NCI-H2107 treated with DMSO at 0.1 percent for 48 hours (cell line): ENCODE measurements at regions not wholly inside any gene's neighbourhood (a gene's known extent, or its start where the extent isn't known, plus 50 kb on each side); places are given as distances from the start of the nearest gene placed in this dataset.
A peak's percentile ranks its signal among the peaks of the same experiment; 100 is the strongest.
"Not testable (repeated sequence)": the region's sequence is repeated elsewhere in the genome, so short reads cannot be mapped to it uniquely, and the experiment has no call there.

Source experiments
- DNase-seq: peaks from one replicate; lab custom pipeline; 2025; ENCODE audit not compliant: unreplicated experiment; lab: John Stamatoyannopoulos, UW

DNA sequence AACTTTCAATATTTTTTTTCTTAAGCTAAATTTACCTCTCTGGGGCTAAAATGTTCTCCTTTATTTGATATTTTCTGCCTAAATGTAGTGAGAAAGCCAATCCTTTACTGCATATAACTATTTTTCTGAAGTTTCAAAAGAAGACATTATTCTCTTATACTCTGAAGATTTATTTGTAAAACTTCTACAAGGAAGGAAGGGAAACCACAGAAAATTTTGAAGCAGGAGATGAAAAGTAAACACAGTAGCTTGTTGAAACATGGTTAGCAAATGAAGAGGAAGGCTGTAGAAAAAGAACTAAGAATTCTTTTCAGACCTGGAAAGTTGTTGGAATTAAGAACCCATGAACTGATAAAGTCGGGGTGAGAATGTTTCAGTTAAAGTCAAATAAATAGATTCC lies 330.3 kb downstream of the HGF start:
- no peak for DNase-seq

DNA sequence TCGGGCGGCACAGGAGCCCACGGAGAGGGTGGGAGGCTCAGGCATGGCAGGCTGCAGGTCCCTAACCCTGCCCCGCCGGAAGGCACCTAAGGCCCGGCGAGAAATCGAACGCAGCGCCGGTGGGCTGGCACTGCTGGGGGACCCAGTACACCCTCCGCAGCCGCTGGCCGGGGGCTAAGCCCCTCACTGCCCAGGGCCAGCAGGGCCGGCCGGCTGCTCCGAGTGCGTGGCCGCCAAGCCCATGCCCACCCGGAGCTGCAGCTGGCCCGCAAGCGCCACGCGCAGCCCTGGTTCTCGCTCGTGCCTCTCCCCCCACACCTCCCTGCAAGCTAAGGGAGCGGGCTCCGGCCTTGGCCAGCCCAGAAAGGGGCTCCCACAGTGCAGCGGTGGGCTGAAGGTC lies 332.7 kb downstream of the HGF start:
- DNase-seq: not testable (repeated sequence)

- no peak for DNase-seq
Observed at GRCh38 chr7:81433692-81434331, 336.0 kb downstream of the HGF start.

DNA sequence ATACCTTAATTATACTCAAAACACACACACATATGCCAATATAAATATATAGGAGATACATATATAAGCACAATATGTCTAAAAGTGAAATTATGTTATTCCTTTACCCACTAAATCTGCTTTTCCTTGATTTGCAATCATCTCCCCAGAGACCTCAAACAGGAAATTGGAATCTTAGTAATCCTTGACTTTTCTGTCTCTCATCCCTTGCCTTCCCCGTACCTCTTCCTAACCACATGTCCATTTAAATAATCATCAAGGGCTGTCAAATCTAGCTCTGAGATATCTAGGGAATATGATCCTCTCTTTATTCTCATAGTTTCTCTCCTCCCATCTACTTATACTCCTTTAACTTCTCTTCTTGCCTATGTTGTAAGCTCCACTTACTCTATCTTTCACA lies 336.6 kb downstream of the HGF start:
- no peak for DNase-seq

DNA sequence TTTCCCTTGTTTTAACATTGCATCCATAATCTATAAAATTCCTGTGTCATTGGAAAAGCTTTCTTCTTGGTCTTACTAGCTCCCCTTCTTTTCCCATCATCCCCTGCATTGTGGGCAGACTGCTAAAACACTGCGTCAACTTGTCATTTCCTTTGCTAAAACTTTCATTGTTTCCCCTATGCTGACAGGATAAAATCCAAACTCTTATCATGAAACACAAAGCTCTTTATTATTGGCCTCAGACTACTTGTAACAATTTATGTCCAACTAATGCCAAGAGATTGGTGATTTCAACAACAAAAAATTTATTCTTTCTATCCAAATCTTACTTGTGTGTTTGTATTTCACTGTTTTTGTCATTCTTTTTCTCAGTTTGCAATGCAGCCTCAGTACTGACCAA lies 339.1 kb downstream of the HGF start:
- no peak for DNase-seq

GRCh38 chr7:81430150-81430549 lies 339.7 kb downstream of the HGF start:
- DNase-seq: peak; percentile 73

GRCh38 chr7:81427461-81427860 lies 342.4 kb downstream of the HGF start:
- no peak for DNase-seq

- no peak for DNase-seq
Observed at GRCh38 chr7:81420526-81421226, 349.2 kb downstream of the HGF start.

DNA sequence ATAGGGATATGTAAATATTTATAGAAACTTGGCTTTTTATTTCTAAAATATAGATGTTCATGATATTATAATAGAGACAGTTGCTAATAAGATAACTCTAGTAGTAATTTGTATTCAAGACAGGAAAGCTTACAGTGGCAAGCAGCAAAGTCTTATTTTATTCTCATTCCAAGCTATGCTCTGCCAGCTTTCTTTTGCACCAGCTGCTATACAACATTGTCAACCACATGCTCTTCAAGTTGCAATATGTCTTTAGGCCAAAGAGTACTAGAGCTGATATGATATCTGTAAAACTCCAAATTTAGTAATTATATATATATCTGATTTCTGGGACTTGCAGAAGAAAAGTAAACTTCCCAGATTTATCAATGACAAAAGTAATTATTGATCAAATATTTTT lies 350.1 kb downstream of the HGF start:
- no peak for DNase-seq

DNA sequence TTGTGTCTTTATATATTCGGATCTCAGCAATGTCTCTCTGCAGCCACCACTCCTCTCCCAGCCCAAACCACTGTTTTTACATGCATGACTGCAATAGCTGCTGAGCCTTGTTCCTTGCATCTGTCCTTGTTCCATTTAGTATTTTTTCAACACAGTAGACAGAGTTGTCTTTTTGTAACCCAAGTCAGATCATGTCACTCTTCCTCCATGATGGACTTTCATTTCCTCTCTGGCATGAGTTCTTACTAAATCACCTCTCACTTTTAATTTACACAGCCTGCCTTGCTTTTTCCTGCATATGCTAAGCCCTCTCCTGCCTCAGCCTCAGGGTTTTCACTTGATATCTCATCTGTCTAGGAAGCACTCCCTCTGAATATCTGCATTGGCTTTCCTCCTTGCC lies 353.2 kb downstream of the HGF start:
- no peak for DNase-seq

DNA sequence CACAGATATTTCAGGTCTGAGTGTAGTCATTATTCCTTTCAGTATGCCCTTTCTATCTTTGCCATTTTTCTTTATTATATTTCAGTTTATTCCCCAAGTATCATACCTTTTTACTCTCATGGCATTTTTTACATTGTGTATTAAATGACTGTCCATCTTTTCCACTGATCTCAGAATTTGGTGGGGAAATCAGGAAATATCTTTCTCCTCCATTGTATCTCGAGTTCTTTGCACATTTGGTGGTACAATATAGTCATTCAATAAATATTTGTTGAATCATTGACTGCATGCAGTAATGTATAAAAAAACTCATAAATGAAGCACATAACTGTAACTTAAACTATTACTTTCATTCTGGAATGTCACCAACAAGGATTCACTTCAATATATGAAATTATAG lies 354.7 kb downstream of the HGF start:
- no peak for DNase-seq

GRCh38 chr7:81414411-81414810 lies 355.4 kb downstream of the HGF start:
- no peak for DNase-seq

DNA sequence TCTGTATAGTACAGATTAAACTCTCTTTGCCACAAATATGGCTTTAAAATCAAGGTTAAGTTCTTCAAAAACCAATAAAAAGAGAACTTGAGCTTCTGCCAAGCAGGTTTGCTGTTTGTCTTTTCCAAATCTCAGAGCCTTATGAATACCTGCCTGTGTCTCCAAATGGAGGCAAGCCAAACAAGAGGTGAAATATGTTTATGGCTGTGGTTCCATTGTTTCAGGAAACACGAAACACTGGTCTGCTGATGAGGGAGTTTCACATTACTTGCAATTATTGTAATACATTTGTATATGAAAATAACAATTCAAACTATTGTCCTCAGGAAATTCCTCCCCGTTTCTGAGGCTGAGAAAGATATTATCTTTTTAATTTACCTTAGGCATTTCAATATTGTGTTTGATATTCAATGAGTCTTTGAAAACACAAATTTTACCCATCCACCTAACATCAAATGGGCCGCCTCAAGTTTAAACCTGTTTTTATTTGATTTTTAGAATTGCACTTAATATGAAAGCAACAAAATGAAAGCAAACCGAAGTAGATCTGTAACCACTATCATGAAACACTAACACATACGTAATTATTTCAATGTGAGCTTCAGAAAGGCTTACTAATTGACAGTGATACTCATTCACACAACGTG lies 359.3 kb downstream of the HGF start:
- peak; percentile 59 for DNase-seq

DNA sequence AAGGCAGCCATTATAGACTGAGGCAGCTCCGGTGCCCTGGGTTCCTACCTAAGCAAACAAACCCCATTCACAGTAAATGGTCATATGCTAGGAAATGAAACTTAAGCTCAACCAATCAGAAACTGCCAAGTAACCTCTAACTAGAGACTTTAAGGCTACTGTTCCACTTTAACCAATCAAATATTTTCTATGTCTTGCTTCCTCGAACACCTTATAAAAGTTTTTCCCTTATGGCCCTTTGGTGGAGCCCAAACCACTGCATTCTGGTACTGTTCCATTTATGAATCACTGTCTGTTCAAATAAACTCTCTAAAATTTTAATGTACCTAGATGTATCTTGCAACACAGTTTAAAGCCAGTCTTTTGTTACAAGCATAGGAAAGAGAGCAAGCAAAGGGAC lies 361.1 kb downstream of the HGF start:
- no peak for DNase-seq

DNA sequence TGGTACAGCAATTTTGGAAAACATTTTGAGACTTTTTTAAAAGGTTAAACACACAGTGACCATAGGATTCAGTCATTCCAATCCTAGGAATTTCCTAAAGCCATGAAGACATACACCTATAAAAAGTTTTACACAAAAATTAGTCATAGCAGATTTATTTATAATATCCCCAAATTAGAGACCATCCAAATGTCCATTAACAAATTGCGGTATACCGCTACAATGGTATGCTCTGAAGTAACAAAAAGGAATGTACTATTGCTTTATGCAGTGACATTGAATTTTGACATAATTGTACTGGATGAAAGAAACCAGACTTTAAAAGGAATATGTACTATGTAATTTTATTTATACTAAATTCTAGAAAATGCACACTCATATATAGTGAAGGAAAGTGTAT lies 362.8 kb downstream of the HGF start:
- DNase-seq: no peak

- no peak for DNase-seq
Observed at GRCh38 chr7:81404669-81405068, 365.2 kb downstream of the HGF start.

- no peak for DNase-seq
Observed at GRCh38 chr7:81402227-81402626, 367.6 kb downstream of the HGF start.

- no peak for DNase-seq
Observed at GRCh38 chr7:81399471-81399870, 370.4 kb downstream of the HGF start.

- no peak for DNase-seq
Observed at GRCh38 chr7:81394029-81394428, 375.8 kb downstream of the HGF start.

DNA sequence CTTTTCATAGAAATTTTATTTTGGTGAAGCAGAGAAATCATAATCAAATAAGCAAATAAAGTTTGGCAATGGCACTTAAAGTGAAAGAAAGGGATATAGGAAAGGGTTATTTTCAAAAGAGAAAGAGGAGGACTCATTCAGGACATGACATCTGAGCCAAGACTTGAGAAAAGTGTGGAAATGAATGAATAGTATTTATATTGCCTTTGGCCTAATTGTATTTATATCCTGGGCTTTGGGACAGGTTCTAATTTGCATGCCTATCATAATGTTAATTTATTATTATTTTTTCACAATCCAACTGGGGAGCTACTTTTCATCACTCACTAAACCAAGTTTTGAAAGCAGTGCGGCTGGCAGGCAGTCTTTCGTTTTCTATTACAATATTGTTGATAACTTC lies 376.8 kb downstream of the HGF start:
- DNase-seq: no peak

- no peak for DNase-seq
Observed at GRCh38 chr7:81385370-81385769, 384.5 kb downstream of the HGF start.

DNA sequence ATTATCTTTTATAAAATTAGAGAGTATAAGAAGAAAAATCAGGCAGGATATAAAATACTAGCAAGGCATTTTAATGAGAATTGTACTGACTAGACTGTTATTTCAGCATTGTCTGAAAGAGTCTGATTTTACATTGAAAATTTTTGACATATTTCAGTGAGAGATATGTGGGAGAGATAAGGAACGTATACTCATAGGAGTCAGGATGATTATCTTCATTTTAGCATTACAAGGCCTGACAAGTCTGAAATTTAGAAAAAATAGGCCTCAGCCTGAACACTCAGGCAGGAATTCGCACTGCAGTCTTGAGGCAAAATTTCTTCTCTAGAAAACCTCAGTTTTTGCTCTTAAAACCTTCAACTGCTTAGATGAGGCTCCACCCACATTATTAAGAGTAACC lies 386.0 kb downstream of the HGF start:
- no peak for DNase-seq

DNA sequence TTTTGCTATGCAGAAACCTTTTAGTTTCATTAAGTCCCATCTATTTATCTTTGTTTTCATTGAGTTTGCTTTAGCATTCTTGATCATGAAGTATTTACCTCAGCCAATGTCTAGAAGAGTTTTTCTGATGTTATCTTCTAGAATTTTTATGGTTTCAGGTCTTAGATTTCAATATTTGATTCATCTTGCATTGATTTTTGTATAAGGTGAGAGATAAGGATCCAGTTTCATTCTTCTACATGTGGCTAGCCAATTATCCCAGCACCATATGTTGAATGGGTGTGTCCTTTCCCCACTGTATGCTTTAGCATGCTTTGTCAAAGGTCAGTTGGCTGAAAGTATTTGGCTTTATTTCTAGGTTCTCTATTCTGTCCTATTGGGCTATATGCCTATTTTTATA lies 395.2 kb downstream of the HGF start:
- not testable (repeated sequence) for DNase-seq
